ENCODE measurements at regions not wholly inside any gene's neighbourhood (a gene's known extent, or its start where the extent isn't known, plus 50 kb on each side); places are given as distances from the start of the nearest gene placed in this dataset.

DNA sequence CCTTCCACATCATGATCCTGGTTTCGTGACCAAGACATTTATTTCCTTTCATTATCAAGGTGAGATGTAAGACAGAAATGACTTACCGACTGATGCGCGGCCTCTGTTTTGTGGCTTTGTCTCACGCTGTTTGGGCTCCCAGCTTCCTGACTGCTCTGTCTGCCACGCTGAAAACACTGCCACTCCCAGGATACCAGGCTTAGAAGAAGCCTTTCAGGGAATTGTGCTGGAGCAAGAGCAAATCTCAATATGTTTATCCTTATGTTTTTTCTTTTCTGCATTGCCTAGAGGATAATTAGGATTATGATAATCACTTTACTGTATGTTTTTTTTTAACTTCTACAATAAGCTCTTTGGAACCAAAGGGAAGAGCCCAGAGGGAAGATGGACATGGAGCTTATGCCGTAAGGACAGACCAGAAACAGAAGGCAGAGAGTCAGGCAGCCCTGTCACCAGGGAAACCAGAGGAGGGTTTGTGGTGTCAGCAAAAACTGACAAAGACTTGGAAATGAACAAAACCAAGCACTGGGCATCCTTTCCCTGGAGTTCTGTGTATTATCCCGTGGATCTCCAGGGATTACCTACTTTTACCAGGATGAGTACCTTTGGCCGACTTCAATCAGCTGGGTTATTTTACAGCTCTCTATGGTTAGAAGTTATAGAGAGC lies 68.2 kb upstream of the ISX start:
- DNase-seq (ENCODE audit: low read depth), result no peak

DNA sequence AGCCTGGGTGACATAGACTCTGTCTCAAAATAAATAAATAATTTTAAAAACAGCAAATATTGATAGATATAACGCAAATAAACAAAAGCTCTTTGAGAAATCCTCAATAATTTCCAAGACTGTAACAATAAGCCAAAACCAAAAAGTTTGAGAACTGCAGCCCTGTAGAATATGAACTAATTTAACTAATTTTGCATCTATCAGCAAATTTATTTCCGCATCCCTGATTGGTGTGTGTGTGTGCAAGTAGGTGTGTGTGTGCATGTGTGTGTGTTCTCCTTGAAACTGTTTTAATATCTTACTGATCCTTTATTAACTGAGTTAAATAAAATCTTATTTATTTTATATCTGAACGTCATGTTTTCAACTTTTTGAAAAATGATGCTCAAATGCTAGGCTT lies 67.0 kb upstream of the ISX start:
- no peak for DNase-seq (ENCODE audit: low read depth)

DNA sequence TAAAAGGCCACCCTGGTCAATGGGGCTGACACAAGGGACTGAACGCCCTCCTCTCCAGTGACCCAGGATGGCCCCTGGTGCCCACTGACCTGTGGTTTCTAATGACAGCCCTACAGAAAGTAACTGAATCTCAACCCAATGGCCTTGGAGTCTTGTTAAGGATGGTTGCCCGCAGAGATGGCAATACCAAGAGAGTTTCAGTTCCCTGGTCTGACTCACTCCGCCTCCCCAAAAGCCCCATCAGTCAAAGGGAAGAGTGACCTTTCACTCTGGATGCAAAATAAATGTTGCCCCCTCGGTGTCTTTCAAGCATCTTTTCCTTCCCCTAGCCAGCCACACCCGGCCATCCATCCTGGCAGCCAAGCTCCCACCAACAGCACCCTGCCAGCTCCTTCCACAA lies 57.7 kb upstream of the ISX start:
- DNase-seq (ENCODE audit: low read depth), result no peak

DNA sequence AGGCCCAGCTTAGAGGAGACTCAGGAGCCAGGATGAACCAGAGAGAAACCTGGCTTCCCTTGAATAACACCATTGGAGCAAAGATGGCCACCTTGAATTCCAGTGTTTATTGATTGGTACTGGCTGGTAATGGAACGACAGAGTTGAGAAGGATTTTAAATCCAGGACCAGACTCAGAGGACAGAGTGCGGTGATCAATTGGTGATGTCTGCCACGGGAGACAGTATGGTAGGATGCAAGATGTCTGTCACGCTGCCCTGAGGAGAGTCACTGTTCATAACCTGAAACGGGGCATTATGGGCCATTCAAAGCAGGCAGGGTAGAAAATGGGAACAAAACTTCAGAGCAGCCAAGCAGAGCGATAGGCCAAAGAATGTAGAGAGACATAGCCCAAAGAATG lies 55.4 kb upstream of the ISX start:
- DNase-seq (ENCODE audit: low read depth), result no peak

DNA sequence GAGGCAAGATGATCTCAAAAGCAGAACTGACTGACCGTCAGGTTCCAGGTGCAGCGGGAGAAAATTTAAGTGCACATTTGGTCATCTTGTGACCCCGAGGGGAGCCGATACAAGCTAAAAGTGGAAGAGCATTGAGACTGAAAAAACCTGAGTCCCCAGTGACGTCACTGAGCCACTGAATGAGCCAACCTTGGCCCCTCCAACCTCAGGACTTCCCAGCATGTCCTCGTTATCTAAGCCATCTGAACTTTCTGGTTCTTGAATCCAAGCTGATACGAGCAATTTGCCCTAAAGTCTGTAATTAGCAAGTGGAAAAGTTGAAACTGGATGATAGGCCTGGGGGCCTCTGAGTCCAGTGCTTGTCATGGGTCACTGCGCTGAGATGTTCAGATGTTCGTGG lies 51.1 kb upstream of the ISX start:
- no peak for DNase-seq (ENCODE audit: low read depth)
